ENCODE measurements at regions not wholly inside any gene's neighbourhood (a gene's known extent, or its start where the extent isn't known, plus 50 kb on each side); places are given as distances from the start of the nearest gene placed in this dataset.

GRCh38 chr4:66946761-66947160 is 598.5 kb downstream of the CENPC start:
- TF ChIP-seq EZH2phosphoT487 (IDR thresholded peaks at IDR 0.05; ENCODE audit: borderline replicate concordance, low read length) (no peak), CTCF (IDR thresholded peaks at IDR 0.05; ENCODE audit: low read depth, low read length, poor library complexity, severe bottlenecking) (no peak)
